K562 (cell line): ENCODE measurements at regions not wholly inside any gene's neighbourhood (a gene's known extent, or its start where the extent isn't known, plus 50 kb on each side); places are given as distances from the start of the nearest gene placed in this dataset.

Source experiments
- ATAC-seq: fragments of 200-7000 bp; cut with Tn5 transposase; 3 replicates; pipeline ENCODE4 v1.9.1; 2020; ENCODE audit warnings: moderate library complexity
- BruUV-seq: library from RNA; stranded (reverse); fragments of 400-500 nt; replicated peaks from 2 replicates; lab custom pipeline; 2021; lab: Mats Ljungman, UMichigan
- CTCF ChIA-PET: fragments of 300-600 bp; formaldehyde crosslinking; extraction: SDS; loops from one replicate; lab custom pipeline; 2021; ENCODE audit warnings: low intra/inter-chr PET ratio; lab: Yijun Ruan, JAX
- POLR2A ChIA-PET: fragments of 300-600, 350-650 bp; sonication (Branson Sonifier 250); formaldehyde crosslinking; extraction: SDS; loops from one replicate; lab custom pipeline; 2021; ENCODE audit warnings: antibody characterized with exemption, inconsistent platforms; lab: Yijun Ruan, JAX
- DNase-seq, 4 experiments: peaks; one replicate each; pipeline versions ENCODE4 v3.0.0 to v3.0.0-alpha.2; 2011 to 2018; ENCODE audit warnings: low spot score in 3 of 4, mixed read lengths in 3 of 4; ENCODE audit errors: extremely low read depth in 1 of 4
- FAIRE-seq: peaks from 2 replicates; lab custom pipeline; 2011; peaks lifted over from hg19 to GRCh38; lab: Jason Lieb, UNC
- H2AFZ ChIP-seq: 2 replicates; pipeline ENCODE4 v1.6.0; 2011; ENCODE audit warnings: low read depth, low read length, control low read depth, inconsistent platforms
- H3K27ac ChIP-seq: fragments of 200-600 bp; 3 replicates; pipeline ENCODE4 v1.8.0; 2011; ENCODE audit warnings: low read depth, mild to moderate bottlenecking, control low read depth, inconsistent platforms, low read length, moderate library complexity, mixed read lengths; ENCODE audit errors: extremely low read depth
- H3K27me3 ChIP-seq, 2 experiments: fragments of 300-600 bp in 1 of 2; 2 replicates in 1 of 2; 3 replicates in 1 of 2; pipeline versions ENCODE4 v1.6.0 to v1.8.0; 2011; ENCODE audit warnings: inconsistent platforms in 2 of 2, low read length in 2 of 2, mild to moderate bottlenecking in 1 of 2, mixed read lengths in 1 of 2, moderate library complexity in 1 of 2; ENCODE audit not compliant: control insufficient read depth in 2 of 2, insufficient read depth in 2 of 2
- H3K36me3 ChIP-seq: fragments of 300-600 bp; 3 replicates; pipeline ENCODE4 v1.8.0; 2011; ENCODE audit warnings: mild to moderate bottlenecking, low read length, inconsistent platforms; ENCODE audit not compliant: control insufficient read depth, insufficient read depth
- H3K4me1 ChIP-seq, 2 experiments: fragments of 200-600 bp in 1 of 2; replicated peaks in 1 of 2; 2 replicates in 1 of 2; 3 replicates in 1 of 2; pipeline versions ENCODE4 v1.5.1 to v1.8.0; 2011; ENCODE audit warnings: inconsistent platforms in 2 of 2, low read length in 2 of 2, mild to moderate bottlenecking in 1 of 2, mixed read lengths in 1 of 2, moderate library complexity in 1 of 2; ENCODE audit not compliant: control insufficient read depth in 2 of 2, insufficient read depth in 2 of 2
- H3K4me2 ChIP-seq: 2 replicates; pipeline ENCODE4 v1.6.1; 2011; ENCODE audit warnings: low read length, control low read depth, inconsistent platforms, mixed read lengths; ENCODE audit not compliant: insufficient read depth
- H3K4me3 ChIP-seq: fragments of 200-600 bp; sonication (generic), shearing (Covaris generic); 2 replicates; pipeline ENCODE4 v1.5.1; 2016; ENCODE audit warnings: control low read depth, inconsistent platforms
- H3K79me2 ChIP-seq: fragments of 200-600 bp; 3 replicates; pipeline ENCODE4 v1.8.0; 2011; ENCODE audit warnings: low read length, inconsistent platforms; ENCODE audit not compliant: control insufficient read depth, insufficient read depth
- H3K9ac ChIP-seq, 2 experiments: 2 replicates each; pipeline versions ENCODE4 v1.6.0 to v1.6.1; 2011; ENCODE audit warnings: low read depth in 2 of 2, low read length in 2 of 2, control low read depth in 1 of 2, inconsistent platforms in 1 of 2, mild to moderate bottlenecking in 1 of 2, mixed read lengths in 1 of 2; ENCODE audit not compliant: insufficient read depth in 1 of 2
- H3K9me1 ChIP-seq: one replicate; pipeline ENCODE4 v1.6.0; 2011; ENCODE audit warnings: inconsistent platforms, mild to moderate bottlenecking, low read length, moderate library complexity; ENCODE audit not compliant: control insufficient read depth, insufficient read depth
- H3K9me3 ChIP-seq: replicated peaks from 2 replicates; pipeline ENCODE4 v1.5.1; 2011; ENCODE audit warnings: low read depth, low read length, inconsistent platforms; ENCODE audit not compliant: control insufficient read depth, insufficient read depth
- H4K20me1 ChIP-seq: replicated peaks from 2 replicates; pipeline ENCODE4 v1.6.1; 2011; ENCODE audit warnings: low read length, inconsistent platforms, mixed read lengths; ENCODE audit not compliant: control insufficient read depth, insufficient read depth
- CBFB ChIP-seq: sonication (generic); formaldehyde crosslinking; IDR thresholded peaks from 2 replicates; pipeline ENCODE4 v1.4.0; 2020; ENCODE audit warnings: mild to moderate bottlenecking, missing genetic modification reagents
- HMGXB4 ChIP-seq: sonication (generic); formaldehyde crosslinking; IDR thresholded peaks from 2 replicates; pipeline ENCODE4 v1.8.1; 2023; ENCODE audit warnings: mild to moderate bottlenecking, missing genetic modification reagents
- ZNF518B ChIP-seq: fragments of 250-450 bp; sonication (Bioruptor Pico); IDR thresholded peaks from 2 replicates; pipeline ENCODE4 v1.5.0; 2021; ENCODE audit warnings: mild to moderate bottlenecking, moderate library complexity
- WGBS: fragments of 100-300 bp; shearing (Covaris generic); methylation state at CpG from one replicate; pipeline ENCODE4 v1.1.6; 2016; ENCODE audit warnings: low coverage, mixed read lengths; ENCODE audit not compliant: insufficient coverage; ENCODE audit errors: missing lambda C conversion rate; 5-methylcytosine and 5-hydroxymethylcytosine counted together
- in situ Hi-C: fragments of 300-500 bp; cut with MboI; formaldehyde crosslinking; loops from 4 replicates; pipeline ENCODE4 v1.15.0; 2018; ENCODE audit warnings: inconsistent platforms, mixed read lengths
- intact Hi-C: fragments of 100-400 bp; cut with micrococcal nuclease; formaldehyde crosslinking; loops from 2 replicates; pipeline ENCODE4 v1.14.2; 2022

DNA sequence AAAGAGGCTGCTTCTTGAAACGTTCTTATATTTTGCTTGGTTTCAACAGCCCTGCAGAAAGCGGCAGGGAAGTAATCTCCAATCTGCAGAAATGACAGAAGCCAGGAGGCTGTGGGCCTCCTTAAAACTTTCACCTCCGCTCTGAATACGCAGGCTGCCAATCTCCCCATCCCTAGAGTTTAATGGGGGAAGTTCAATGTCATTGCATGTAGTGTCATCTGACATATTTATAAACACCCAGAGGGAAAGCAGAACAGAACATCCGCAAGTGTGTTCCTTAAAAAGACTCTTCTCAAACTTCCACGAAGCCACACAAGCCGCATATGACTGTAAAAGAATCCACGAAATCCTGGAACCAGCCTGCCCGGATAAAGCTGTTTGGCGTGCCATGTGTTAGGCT lies 148.8 kb upstream of the TBL1X start:
- no peaks in the 10 kb centered on the region for H3K9me1 ChIP-seq
- ChIA-PET POLR2A (no interaction called here), CTCF (no interaction called here)
- no peak overlapping the region for H3K4me3 ChIP-seq
- H3K79me2 ChIP-seq, result no peaks in the 10 kb centered on the region
- FAIRE-seq (no peak), DNase-seq (no peak), ATAC-seq (no peak)
- TF ChIP-seq ZNF518B (CRISPR knock-in tag) (no peak), HMGXB4 (CRISPR knock-in tag) (no peak), CBFB (CRISPR knock-in tag) (no peak)
- in situ Hi-C loops (no loop called here), intact Hi-C loops (no loop called here)
- 80% methylated on average over 10 of the region's 10 CpGs for WGBS
- H3K4me2 ChIP-seq, result no peak overlapping the region
- no TSS peak for BruUV-seq
- no peak overlapping the region for H2AFZ ChIP-seq
- H3K27me3 ChIP-seq, result no peaks in the 10 kb centered on the region
- H3K27ac ChIP-seq, result no peak overlapping the region
- no peaks in the 10 kb centered on the region for H3K36me3 ChIP-seq
- no peak overlapping the region for H3K9ac ChIP-seq
- H3K9me3 ChIP-seq, result no peaks in the 10 kb centered on the region
- peaks cover 2 to 3% of the 10 kb centered on the region in 2 experiments; a peak in 2 of 5 replicates for H3K4me1 ChIP-seq
- H4K20me1 ChIP-seq, result no peaks in the 10 kb centered on the region
